ENCODE measurements at regions not wholly inside any gene's neighbourhood (a gene's known extent, or its start where the extent isn't known, plus 50 kb on each side); places are given as distances from the start of the nearest gene placed in this dataset.
A peak's percentile ranks its signal among the peaks of the same experiment; 100 is the strongest.
"Not testable (repeated sequence)": the region's sequence is repeated elsewhere in the genome, so short reads cannot be mapped to it uniquely, and the experiment has no call there.

DNA sequence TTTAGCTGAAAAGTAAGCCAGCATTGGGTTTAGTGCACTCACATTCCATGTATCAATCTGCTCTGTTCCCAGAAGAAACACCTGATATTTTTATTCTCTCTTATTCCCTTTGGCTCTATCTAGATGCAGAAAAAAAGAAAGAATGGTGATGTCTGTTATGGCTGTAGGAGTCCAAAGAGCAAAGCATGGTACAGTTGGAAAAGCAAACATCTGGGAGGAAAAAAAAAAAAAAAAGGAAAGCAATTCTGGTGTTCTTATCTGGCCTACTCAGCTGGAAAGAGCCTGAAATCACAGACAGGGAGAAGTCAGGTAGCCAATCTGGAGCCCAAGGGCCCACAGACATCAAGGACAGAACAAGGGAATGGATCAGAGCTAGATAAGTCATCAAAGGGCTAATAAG, 293.9 kb downstream of the DUSP6 start:
- DNase-seq: no peak

DNA sequence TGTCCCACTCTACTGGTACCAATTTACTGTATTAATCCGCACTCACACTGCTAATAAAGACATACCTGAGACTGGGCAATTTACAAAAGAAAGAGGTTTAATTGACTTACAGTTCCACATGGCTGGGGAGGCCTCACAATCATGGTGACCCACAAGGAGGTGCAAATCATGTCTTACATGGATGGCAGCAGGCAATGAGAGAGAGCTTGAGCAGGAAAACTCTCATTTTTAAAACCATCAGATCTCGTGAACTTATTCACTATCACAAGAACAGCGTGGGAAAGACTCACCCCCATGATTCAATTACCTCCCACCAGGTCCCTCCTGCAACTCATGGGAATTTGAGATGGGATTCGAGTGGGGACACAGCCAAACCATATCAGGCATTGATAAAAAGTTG, 298.5 kb downstream of the DUSP6 start:
- not testable (repeated sequence) for DNase-seq

DNA sequence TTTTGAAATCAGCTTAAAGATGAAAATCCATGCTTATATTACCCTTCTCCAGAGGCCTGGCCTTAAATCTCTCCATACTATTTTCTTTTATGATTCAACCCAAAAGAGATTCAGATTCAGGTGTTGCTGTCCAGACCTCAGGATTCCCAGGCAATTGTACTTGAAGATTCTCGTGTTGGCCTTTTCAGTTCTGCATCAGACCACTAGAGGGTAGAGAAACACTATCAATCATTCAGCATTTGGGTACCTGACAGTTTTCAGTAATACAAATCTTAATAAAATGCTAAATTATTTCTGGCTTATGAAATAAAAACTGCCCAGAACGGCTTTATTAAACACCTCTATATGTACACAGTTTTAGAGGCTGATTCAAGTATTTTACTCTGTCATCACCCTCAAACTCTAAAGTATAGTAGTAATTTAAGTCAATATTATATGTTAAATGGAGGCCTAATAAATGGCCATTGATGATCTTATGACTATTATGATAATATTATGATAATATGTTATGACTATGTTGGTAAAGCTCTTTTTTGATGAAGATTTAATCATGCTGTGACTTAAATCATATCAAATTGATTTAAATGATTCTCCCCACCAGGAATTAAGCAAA, 301.1 kb downstream of the DUSP6 start:
- no peak for DNase-seq

DNA sequence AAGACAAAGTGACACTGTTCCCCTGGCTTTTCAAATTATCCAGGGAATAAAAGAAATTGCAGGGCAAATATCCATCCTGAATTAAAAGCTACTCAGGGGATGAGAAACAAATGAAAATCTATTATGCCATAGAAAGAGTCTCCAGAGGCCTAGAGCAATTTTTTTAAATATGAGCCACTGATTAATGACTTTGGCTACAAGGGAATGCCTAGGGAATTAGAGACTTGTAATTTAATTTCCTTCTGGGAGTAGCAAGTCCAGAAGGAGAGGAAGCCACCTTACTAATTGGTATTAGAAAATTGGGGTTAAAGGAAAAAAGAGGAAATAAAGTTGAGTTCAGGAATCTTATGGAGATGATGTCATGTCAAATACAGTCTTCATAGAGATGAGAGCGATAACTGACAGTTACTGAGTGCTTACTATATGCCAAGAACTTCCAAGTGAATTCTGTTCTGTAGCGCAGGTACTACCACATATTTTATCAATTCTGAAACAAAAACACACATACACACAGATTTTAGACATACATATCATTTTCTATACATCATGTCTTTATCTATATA, 304.4 kb downstream of the DUSP6 start:
- no peak for DNase-seq

DNA sequence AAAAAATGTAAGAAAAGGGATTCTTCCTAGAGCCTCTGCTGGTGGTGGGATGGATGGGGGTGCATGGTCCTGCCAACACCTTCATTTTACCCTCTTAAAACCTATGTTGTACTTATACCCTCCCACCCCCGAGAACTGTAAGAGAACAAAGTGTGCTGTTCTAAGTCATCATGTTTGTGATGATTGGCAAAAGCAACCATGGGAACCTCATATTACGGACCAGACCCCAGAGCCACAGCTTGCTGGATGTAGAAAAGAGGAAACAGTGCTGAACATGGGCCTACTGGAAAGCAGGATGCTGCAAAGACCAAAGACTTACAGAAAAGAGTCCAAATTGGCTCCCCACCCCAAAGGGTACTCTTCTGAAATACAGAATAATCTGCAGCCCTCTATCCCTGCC, 311.2 kb downstream of the DUSP6 start:
- no peak for DNase-seq

DNA sequence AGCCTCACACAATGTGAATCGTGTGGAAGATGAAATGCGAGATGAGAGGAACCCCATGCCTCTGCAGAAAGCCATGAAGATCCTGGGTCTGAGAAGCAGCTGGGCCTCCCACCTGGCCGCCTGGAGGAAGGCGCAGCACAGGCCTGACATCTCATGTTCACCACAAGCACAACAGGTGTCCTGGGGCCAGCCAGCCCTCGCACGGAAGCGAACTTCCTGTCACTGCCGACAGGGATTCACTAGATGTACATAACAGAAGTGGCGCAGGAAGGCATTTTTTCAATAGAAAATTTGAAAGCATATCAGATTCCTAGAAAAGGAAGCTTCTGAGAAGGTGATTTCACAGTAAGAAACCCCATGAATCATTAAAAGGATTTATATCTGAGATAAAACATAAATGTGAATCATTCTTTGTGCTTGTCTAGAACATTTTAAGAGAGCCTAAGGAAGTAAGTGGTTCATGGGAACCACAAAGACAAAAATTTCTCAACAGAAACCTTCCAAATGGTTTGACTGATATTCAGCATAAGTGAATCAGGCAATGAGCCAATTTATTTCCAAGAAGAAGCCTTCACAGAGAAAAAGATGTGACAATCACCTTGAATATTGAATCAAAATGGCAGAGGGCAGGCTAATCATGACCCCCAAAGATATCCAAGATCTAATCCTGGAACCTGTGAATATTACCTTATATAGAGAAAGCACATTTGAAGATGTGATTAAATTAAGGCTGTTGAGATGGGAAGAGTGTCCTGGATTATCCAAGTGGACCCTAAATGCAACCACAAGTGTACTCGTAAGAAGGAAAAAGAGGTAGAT, 311.9 kb downstream of the DUSP6 start:
- peak; percentile 28 for DNase-seq

DNA sequence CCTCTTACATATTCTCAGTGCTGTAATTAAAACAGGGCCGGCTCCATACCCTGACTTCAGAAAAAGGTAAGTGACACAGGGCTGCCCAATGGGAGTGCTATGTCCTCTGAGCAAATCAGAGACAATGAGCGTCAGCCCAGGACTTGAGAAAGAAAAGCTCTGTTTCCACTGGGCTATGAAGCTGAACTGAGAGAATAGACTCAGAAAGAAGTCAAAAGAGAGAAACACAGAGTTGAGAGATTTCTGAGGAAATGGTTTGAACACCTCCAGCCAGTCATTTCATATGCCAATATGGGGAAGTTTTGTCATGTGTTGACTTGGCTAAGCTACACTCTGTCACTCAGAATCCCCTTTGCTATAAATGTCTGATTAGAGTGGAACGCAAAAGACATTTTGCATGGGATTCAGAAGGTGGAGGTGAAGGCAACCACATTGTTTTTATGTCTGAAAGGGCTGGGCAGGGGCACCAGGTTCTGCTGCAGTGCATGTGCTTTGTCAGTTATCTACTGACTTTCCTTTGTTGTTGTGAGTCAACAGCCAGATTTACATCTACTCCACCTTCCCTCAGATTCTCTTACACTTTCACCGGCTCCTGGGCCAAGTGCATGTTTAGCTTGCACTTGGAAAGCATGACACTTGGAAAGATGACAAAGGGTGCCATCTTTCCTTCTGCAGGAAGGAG, 313.3 kb downstream of the DUSP6 start:
- no peak for DNase-seq

DNA sequence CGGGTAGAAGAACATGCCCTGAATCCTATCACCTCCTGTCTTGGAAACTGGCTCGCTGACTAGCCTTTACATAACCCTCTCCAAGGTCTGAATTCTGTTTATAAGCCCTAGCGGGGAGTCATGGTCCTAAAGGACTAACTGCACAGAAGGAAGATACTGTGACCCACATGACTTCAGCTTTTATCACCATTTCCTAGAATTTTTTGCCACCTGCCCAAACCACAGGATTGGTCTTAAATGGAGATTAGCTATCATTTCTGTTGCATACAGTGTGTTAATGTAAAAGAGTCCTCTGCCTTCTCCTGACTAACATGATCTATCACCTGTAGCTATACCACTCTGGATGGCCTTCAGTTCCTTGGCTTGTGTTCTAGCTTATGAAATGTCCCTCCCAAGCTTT, 319.2 kb downstream of the DUSP6 start:
- no peak for DNase-seq

DNA sequence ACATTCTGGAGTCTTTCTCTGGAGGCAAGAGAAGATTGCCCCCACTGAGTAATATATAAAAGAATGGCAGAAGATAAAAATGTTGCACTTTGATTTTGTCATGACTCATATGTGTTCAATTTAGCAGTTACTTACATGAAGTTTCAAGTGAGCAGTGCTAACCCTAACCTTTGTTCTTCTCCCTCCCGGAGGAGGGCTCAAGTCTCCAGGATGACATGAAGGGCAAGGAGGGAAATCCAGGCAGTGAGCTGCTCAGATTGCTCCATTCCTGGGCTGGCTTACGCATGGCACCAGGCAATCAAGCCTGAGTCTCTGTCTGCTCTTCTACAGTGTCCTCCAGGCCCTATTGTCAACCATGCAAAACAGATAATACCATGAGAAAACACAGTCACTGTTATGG, 322.3 kb downstream of the DUSP6 start:
- DNase-seq: no peak

DNA sequence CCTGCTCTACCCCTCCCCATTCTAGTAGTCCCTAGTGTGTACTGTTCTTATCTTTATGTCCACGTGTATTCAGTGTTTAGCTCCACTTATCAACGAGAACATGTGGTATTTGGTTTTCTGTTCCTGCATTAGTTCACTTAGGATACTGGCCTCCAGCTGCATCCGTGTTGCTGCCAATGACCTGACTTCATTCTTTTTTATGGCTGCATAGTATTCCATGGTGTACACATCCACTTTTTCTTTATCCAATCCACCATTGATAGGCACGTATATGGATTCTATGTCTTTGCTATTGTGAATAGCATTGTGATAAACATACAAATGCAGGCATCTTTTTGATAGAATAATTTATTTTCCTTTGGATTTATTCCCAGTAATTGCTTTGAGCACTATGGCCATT, 327.7 kb downstream of the DUSP6 start:
- no peak for DNase-seq

DNA sequence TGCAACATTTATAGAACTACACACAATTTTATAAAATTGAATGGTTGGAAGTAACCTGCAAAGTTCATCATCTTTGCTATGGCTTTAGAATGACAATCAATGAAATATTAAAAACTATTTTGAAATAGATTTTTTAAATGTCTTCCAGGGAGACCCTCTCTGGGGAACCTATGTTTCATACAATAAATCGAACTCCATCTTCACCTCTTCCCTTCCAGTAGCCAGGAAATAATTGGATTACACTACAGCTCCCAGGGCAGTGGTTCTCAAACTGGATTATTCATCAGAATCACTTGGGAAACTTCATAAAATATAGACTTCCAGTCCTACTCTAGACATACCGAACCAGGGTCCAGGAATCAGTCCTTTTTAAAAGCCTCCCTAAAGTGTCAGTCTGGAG, 328.4 kb downstream of the DUSP6 start:
- no peak for DNase-seq

DNA sequence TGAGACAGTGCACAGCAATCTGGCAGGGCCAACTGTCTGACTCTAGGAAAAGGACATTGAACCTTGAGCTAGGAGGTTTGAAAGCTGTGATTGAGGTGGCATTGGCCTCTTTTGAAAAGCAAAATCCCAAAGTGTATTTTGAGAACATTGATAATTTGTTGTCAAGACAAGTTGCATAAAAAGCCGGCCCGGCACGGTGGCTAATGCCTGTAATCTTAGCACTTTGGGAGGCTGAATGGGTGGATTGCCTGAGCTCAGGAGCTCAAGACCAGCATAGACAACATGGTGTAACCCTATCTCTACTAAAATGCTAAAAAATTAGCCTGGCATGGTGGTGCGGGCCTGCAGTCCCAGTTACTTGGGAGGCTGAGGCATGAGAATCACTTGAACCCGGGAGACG, 331.6 kb downstream of the DUSP6 start:
- DNase-seq: no peak

DNA sequence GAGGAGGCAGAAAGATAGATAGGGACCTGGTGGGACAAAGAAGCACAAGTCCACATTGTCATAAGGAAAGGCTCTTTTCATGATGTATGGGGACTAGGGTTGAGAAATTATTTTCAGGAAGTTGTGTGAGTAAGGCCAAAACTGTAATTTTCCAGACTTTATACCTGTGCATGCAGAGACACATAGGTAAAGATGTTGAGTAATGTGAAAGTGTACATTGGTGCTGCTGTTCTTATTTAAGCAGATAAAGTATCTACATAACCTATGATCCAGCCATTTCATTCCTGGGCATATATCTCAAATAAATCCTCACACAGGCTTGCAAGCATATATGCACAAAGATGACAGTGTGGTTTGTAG, 332.2 kb downstream of the DUSP6 start:
- no peak for DNase-seq

DNA sequence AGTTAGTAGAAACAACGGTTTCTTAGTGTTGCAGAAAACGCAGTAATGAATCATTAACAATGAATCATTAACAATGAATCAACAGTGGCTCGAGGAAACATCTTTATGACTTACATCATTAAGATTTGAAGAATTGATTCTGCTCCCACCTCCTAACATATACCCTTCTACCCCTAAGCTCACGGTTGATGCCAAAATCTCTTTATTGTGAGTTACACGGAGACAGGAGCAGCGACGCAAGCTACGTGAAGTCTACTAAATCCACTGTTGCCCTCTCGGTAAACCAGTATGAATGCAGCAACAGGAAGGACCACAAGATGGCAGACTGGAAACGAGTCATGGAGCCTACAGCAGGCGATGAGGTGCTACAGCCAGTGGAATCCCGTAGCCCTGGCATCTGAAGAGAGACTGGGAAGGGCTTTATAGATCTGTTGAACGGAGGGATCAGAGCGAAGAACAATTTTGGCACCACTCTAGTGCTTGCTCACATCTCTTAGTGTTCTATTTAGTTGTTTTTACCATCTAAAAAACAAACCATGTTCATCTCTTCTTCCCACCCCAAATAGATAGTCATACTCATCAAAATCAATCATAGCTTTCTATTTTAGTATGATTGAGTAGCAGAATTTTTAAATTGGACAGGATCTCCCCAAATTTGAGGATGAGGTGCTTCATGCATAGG, 332.7 kb downstream of the DUSP6 start:
- no peak for DNase-seq

DNA sequence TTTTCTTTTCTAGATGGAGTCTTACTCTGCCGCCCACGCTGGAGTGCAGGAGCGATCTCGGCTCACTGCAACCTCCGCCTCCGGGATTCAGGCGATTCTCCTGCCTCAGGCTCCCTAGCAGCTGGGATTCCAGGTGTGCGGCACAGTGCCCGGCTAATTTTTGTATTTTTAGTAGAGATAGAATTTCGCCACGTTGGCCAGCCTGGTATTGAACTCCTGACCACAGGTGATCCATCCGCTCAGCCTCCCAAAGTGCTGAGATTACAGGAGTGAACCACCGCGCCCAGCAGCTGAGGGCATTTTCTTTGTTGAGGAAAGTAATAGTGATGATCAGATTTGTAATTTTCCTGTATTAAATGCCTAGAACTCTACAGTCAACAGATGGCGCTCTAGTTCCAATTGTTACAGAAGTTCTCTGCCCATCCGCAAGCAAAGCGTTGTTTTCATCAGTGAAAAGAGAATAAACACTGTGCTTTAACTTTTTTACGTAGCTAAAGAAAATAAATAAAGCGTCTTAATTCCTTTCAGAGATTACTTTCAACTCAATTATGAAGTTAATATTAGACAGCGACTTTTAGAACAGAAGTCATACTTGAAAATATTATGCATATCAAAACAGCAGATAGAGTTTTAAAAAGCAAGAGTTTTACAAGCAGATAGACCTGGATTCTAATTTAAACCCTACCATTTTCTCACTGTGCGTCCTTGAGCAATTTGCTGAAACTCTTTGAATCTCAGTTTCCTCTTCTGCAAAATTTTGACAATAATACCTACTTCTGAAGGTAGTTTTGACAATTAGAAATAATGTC, 335.1 kb downstream of the DUSP6 start:
- no peak for DNase-seq

DNA sequence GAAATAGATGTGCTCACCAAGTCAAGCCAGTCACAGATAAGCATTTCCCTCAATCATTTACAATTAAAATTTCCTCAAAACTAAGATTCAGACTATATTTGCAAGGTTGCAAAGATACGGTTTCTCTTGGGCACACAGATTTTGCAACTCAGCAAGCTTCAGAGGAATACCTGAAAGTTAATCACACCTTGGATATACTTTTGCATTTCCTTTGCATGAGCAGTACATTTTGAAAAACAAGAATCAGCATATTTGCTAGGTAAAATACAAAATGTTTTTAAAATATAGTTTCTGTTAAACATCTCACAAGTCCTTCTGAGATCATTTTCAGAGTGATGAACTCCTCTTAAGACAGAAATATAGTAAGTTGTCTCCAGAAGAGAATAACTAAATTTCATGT, 336.9 kb downstream of the DUSP6 start:
- DNase-seq: no peak

DNA sequence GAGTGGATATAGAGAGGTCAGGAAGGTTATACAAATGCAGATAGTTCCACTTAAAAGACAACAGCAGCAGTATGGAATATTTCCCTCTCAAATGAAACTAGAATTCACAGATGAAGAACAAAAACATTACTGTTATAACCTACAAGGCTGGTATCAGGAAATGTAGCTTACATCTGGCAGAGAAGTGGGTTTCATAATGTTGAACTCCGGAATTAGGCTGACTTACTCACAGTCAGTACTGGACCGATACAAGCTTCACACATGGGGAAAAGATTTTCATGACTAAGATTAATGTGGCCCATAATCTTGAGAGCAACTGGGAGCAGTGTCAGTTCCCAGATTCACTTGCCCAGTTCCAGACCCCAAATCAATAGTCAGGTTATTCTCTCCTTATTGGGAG, 353.9 kb downstream of the DUSP6 start:
- DNase-seq: no peak

DNA sequence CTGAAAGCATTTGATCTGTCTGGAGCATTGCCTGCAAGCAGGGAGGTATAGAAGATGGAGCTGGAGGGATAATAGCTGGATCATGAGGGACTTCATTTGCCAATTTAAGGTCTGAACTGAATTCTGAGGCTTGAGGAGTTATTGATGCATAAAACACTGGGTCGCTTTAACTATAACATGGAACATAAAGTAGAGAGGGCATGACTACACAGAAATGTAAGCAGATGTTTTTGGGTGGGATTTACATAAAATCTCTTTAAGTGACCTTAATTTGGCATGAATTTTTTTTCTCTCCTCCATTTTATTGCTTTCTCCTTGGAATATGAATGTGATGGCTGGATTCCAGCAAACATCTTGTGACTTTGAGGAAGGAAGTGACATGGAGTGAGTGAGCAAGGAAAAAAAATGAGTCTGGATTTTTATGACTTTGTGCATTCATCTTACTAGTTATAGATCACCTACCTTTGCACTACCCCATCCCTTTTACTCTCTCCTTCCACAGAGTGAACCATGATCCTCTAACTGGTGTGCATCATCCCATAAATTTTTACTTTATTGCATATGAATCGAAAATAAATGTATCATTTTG, 356.0 kb downstream of the DUSP6 start:
- DNase-seq: no peak

DNA sequence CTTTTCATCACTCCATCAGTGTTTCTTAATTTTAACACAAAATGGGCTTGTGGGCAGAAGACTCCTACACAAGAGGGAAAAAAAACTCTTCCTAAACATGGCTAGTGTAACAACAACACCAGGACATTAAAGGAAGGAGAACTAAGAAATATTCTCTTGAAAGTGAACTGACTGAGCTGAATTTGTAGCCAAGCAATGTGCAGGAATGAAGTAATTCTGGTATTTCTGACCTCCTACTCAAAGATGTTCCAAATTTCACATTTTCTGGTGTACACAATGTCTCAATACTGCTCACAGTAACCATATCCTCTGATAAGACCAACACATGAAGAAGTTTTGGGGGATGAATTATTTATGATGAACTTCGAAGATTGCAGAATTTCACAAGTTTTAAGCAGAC, 357.3 kb downstream of the DUSP6 start:
- no peak for DNase-seq

DNA sequence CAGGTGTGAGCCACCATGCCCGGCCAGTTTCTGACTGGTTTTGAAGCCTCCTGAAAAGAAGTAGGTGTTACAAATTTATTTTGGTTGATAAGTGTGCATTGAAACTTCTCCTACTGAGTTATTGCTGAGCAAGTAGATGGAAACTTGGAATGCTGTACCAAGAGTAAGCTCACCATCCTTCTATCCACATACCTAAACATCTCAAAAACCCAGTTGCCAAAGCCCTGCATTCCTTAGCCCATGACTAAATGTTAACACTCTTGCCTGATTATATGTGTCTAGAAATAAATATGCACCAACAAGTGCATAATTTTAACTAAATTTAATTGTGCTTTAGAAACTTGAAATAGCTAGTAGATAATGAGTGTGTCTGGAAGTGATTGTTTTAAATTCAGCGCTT, 357.8 kb downstream of the DUSP6 start:
- no peak for DNase-seq

DNA sequence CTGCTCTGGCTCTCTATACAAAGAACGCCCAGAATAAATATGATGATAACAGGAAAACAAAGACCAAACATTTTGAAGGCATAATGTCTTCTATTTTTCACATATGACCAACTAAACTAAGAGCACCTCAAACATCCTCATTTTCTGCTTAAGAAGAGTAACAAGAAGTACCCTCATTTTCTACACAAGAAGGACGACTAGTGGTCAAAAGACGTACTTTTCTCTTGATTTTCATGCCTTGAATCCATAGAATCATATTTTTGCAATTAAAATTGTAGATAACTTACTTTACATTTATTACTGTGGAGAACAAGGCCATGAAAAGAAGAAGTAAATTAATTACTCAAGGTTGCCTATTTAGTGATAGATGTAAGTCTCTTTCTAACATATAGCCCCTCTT, 358.6 kb downstream of the DUSP6 start:
- no peak for DNase-seq

DNA sequence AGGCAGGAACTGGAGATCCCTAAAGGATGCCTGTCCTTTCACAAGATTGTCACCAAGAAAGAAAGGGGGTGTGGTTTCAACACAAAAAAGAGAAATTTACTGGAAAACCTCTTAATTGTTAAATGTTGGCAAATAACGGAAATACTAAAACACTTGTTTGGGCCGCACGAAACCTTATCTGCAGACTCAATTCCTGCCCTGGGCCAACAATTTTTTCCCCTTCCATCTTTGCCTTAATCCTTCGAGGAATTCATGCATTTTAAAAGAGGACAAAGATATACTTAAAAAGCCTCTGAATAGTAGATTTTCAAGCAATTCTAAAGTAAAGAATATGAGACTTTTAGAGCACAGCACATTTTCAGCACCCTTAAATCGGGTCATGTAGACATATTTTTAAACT, 366.2 kb downstream of the DUSP6 start:
- DNase-seq: no peak
